Caco-2 (cell line): ENCODE measurements at regions not wholly inside any gene's neighbourhood (a gene's known extent, or its start where the extent isn't known, plus 50 kb on each side); places are given as distances from the start of the nearest gene placed in this dataset.

ENCODE experiments used
- BruUV-seq: library from RNA; stranded (reverse); fragments of 400-500 nt; replicated peaks from 2 replicates; lab custom pipeline; 2021; lab: Mats Ljungman, UMichigan
- CTCF ChIA-PET: fragments of 300-600 bp; sonication (Branson Sonifier 250); formaldehyde crosslinking; loops from one replicate; lab custom pipeline; 2022; ENCODE audit warnings: antibody characterized with exemption; lab: Charles Lee
- POLR2A ChIA-PET: fragments of 300-600 bp; sonication (Branson Sonifier 250); formaldehyde crosslinking; loops from one replicate; lab custom pipeline; 2022; ENCODE audit warnings: antibody characterized with exemption; lab: Charles Lee
- DNase-seq, 2 experiments: peaks; one replicate each; pipeline versions ENCODE4 v3.0.0 to v3.0.0-alpha.2; 2020 to 2022
- H3K27me3 ChIP-seq: replicated peaks from 2 replicates; pipeline ENCODE4 v1.6.0; 2011; ENCODE audit warnings: low read length; ENCODE audit not compliant: control insufficient read depth, insufficient read depth
- H3K36me3 ChIP-seq: 2 replicates; pipeline ENCODE4 v1.5.1; 2011; ENCODE audit warnings: low read length; ENCODE audit not compliant: control insufficient read depth, insufficient read depth
- H3K4me1 ChIP-seq: fragments of 250-450 bp; sonication (Bioruptor Pico); 2 replicates; pipeline ENCODE4 v1.5.1; 2020; ENCODE audit warnings: mild to moderate bottlenecking
- H3K4me3 ChIP-seq: 2 replicates; pipeline ENCODE4 v1.5.1; 2011; ENCODE audit warnings: low read depth, mild to moderate bottlenecking, control low read depth, low read length
- H3K9me3 ChIP-seq: fragments of 250-450 bp; sonication (Bioruptor Pico); 2 replicates; pipeline ENCODE4 v1.5.1; 2020; ENCODE audit warnings: mild to moderate bottlenecking, moderate library complexity
- H3K27ac Mint-ChIP-seq: one replicate; pipeline ENCODE4 v1.8.0; 2022; ENCODE audit warnings: mixed read lengths; ENCODE audit not compliant: unreplicated experiment
- H3K27me3 Mint-ChIP-seq: one replicate; pipeline ENCODE4 v1.8.0; 2022; ENCODE audit warnings: mixed read lengths; ENCODE audit not compliant: insufficient read depth, unreplicated experiment
- H3K36me3 Mint-ChIP-seq: one replicate; pipeline ENCODE4 v1.8.0; 2022; ENCODE audit warnings: mild to moderate bottlenecking, mixed read lengths; ENCODE audit not compliant: insufficient read depth, unreplicated experiment
- H3K4me1 Mint-ChIP-seq: one replicate; pipeline ENCODE4 v1.8.0; 2022; ENCODE audit warnings: low read depth, mixed read lengths; ENCODE audit not compliant: unreplicated experiment
- H3K4me3 Mint-ChIP-seq: one replicate; pipeline ENCODE4 v1.8.0; 2022; ENCODE audit warnings: mild to moderate bottlenecking, moderate library complexity, mixed read lengths; ENCODE audit not compliant: unreplicated experiment
- H3K9me3 Mint-ChIP-seq: one replicate; pipeline ENCODE4 v1.8.0; 2022; ENCODE audit warnings: mixed read lengths; ENCODE audit not compliant: unreplicated experiment
- intact Hi-C: fragments of 100-400 bp; cut with micrococcal nuclease; formaldehyde crosslinking; loops from one replicate; pipeline ENCODE4 v1.10.0; 2022; ENCODE audit not compliant: unreplicated experiment
- TF ChIP-seq, protein P1 (sequence below), 2 experiments: fragments of 200-600 bp in 1 of 2; IDR thresholded peaks; 1 replicate in 1 of 2; 2 replicates in 1 of 2; pipeline versions ENCODE4 v1.5.1 to v1.8.0; 2011 to 2022; ENCODE audit warnings: antibody characterized with exemption in 1 of 2, control low read depth in 1 of 2, inconsistent platforms in 1 of 2, low read depth in 1 of 2, low read length in 1 of 2, mild to moderate bottlenecking in 1 of 2, moderate library complexity in 1 of 2; ENCODE audit not compliant: insufficient read depth in 1 of 2, severe bottlenecking in 1 of 2, unreplicated experiment in 1 of 2

DNA sequence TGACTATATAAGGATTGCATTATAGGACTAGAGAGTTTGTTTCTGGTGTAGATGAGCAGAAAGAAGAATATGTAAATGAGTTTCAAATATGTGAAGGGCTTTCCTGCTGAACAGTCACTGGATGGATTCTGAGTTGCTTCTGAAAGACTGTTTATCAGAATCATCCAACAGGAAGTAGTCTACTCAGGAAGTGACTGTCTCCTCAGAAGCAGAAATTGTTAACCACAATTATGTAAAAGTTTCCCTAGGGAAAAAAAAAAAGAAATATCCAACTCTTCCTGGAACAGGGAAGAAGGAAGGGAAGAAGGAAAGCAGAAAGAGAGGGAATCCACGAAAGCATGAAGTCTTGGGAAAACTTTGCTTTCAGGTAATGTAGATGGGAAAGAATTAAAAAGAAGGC is 138.9 kb downstream of the TENT5A start:
- Histone ChIP-seq H3K4me1 (peaks cover 22% of the 10 kb centered on the region), H3K9me3 (no peaks in the 10 kb centered on the region), H3K4me3 (no peak overlapping the region), H3K36me3 (no peaks in the 10 kb centered on the region), H3K27me3 (no peaks in the 10 kb centered on the region)
- no peaks in the 10 kb centered on the region for H3K36me3 Mint-ChIP-seq
- ChIA-PET POLR2A (no interaction called here), CTCF (interaction anchor here (0.6 kb wide), 1 partner anchor 13 kb away, joined by 3 read pairs; no protein-coding TSS in a partner anchor)
- H3K27ac Mint-ChIP-seq = peak overlapping the region; percentile 65
- intact Hi-C loops = loop anchor here (1.0 to 2.0 kb wide), 4 partner anchors 10 to 139 kb away; partner anchors contain the start of gene TENT5A
- BruUV-seq = no TSS peak
- no peak overlapping the region for H3K4me3 Mint-ChIP-seq
- TF ChIP-seq, protein P1, sequence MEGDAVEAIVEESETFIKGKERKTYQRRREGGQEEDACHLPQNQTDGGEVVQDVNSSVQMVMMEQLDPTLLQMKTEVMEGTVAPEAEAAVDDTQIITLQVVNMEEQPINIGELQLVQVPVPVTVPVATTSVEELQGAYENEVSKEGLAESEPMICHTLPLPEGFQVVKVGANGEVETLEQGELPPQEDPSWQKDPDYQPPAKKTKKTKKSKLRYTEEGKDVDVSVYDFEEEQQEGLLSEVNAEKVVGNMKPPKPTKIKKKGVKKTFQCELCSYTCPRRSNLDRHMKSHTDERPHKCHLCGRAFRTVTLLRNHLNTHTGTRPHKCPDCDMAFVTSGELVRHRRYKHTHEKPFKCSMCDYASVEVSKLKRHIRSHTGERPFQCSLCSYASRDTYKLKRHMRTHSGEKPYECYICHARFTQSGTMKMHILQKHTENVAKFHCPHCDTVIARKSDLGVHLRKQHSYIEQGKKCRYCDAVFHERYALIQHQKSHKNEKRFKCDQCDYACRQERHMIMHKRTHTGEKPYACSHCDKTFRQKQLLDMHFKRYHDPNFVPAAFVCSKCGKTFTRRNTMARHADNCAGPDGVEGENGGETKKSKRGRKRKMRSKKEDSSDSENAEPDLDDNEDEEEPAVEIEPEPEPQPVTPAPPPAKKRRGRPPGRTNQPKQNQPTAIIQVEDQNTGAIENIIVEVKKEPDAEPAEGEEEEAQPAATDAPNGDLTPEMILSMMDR (IDR thresholded peaks at IDR 0.05; ENCODE audit: insufficient read depth in 1 of 2, low read depth in 1 of 2, low read length in 1 of 2, severe bottlenecking in 1 of 2, unreplicated experiment in 1 of 2) = no peak
- H3K9me3 Mint-ChIP-seq = no peaks in the 10 kb centered on the region
- no peak for DNase-seq
- peaks cover 15% of the 10 kb centered on the region for H3K4me1 Mint-ChIP-seq
- no peaks in the 10 kb centered on the region for H3K27me3 Mint-ChIP-seq

DNA sequence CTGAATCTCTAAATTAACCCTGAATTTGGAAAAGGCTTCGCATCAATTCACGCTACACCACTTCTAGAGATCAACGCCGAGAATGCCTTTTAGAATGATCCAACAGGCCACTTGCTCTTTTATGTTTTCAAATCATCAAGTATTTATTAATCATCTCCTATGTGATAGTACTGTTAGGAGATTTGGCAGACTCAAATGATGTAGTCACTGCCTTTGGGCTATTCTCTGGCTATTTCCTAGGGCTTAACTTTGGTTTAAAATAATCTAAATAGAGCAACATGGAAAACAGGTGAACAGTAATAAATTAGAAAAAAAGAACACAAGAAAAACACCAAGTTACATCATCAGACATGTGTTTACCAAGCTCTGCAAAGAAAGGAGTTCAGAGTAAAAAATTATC is 140.3 kb downstream of the TENT5A start:
- H3K36me3 ChIP-seq = no peaks in the 10 kb centered on the region
- no peak for DNase-seq
- H3K4me1 Mint-ChIP-seq = peaks cover 14% of the 10 kb centered on the region
- H3K9me3 ChIP-seq = no peaks in the 10 kb centered on the region
- intact Hi-C loops = no loop called here
- no peak overlapping the region for H3K4me3 ChIP-seq
- peaks cover 22% of the 10 kb centered on the region for H3K4me1 ChIP-seq
- no peaks in the 10 kb centered on the region for H3K27me3 ChIP-seq
- ChIA-PET POLR2A (no interaction called here), CTCF (no interaction called here)
- BruUV-seq = no TSS peak
- H3K27me3 Mint-ChIP-seq = no peaks in the 10 kb centered on the region
- H3K9me3 Mint-ChIP-seq = no peaks in the 10 kb centered on the region
- H3K27ac Mint-ChIP-seq = no peak overlapping the region
- TF ChIP-seq, protein P1 (IDR thresholded peaks at IDR 0.05; ENCODE audit: insufficient read depth in 1 of 2, low read depth in 1 of 2, low read length in 1 of 2, severe bottlenecking in 1 of 2, unreplicated experiment in 1 of 2) = no peak
- no peak overlapping the region for H3K4me3 Mint-ChIP-seq
- H3K36me3 Mint-ChIP-seq = no peaks in the 10 kb centered on the region

DNA sequence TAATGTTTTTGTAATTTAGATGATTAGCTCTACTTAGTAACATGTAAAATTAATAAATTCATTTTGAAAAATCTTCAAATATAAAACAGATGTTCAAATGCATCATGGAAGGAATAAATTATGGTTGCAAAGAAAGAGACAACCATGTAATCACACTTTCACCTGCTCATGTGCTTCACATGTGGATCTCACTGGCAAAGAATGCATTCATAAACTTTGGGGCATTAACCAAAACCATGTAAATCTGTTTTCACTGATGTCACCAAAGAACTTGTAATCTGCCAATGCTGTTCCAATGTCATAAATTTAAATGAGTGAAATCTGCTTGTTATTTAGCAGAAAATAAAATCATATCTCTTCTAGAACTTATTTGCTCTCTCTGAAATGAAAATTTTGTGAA is 142.7 kb downstream of the TENT5A start:
- no peaks in the 10 kb centered on the region for H3K36me3 ChIP-seq
- intact Hi-C loops = no loop called here
- Mint-ChIP-seq H3K27me3 (no peaks in the 10 kb centered on the region), H3K36me3 (no peaks in the 10 kb centered on the region), H3K9me3 (no peaks in the 10 kb centered on the region), H3K27ac (no peak overlapping the region), H3K4me3 (no peak overlapping the region), H3K4me1 (peaks cover 14% of the 10 kb centered on the region)
- DNase-seq = no peak
- ChIA-PET POLR2A (no interaction called here), CTCF (no interaction called here)
- peaks cover 14% of the 10 kb centered on the region for H3K4me1 ChIP-seq
- BruUV-seq = no TSS peak
- no peak overlapping the region for H3K4me3 ChIP-seq
- no peaks in the 10 kb centered on the region for H3K9me3 ChIP-seq
- TF ChIP-seq, protein P1 (IDR thresholded peaks at IDR 0.05; ENCODE audit: insufficient read depth in 1 of 2, low read depth in 1 of 2, low read length in 1 of 2, severe bottlenecking in 1 of 2, unreplicated experiment in 1 of 2) = no peak
- no peaks in the 10 kb centered on the region for H3K27me3 ChIP-seq
